COLO668 (cell line): ENCODE measurements at regions not wholly inside any gene's neighbourhood (a gene's known extent, or its start where the extent isn't known, plus 50 kb on each side); places are given as distances from the start of the nearest gene placed in this dataset.

Experiments used
- DNase-seq: peaks from one replicate; lab custom pipeline; 2025; ENCODE audit not compliant: unreplicated experiment; lab: John Stamatoyannopoulos, UW

- no peak for DNase-seq
Observed at GRCh38 chr1:104791030-104791429, 1041.3 kb downstream of the AMY1C start.

- DNase-seq, result no peak
Observed at GRCh38 chr1:104794035-104794434, 1044.3 kb downstream of the AMY1C start.

GRCh38 chr1:104795931-104796330, 1046.2 kb downstream of the AMY1C start:
- no peak for DNase-seq

- no peak for DNase-seq
Observed at GRCh38 chr1:104797982-104798381, 1048.3 kb downstream of the AMY1C start.

GRCh38 chr1:104801344-104801743, 1051.6 kb downstream of the AMY1C start:
- DNase-seq, result no peak

- DNase-seq, result no peak
Observed at GRCh38 chr1:104804147-104804546, 1054.4 kb downstream of the AMY1C start.

GRCh38 chr1:104807590-104807989, 1057.9 kb downstream of the AMY1C start:
- no peak for DNase-seq

- DNase-seq, result no peak
Observed at GRCh38 chr1:104825401-104825800, 1075.7 kb downstream of the AMY1C start.

GRCh38 chr1:104830534-104830933, 1080.8 kb downstream of the AMY1C start:
- no peak for DNase-seq

GRCh38 chr1:104852151-104852550, 1102.5 kb downstream of the AMY1C start:
- DNase-seq, result no peak

GRCh38 chr1:104853276-104853675, 1103.6 kb downstream of the AMY1C start:
- no peak for DNase-seq

- DNase-seq, result no peak
Observed at GRCh38 chr1:104854529-104854928, 1104.8 kb downstream of the AMY1C start.

- no peak for DNase-seq
Observed at GRCh38 chr1:104855550-104855949, 1105.9 kb downstream of the AMY1C start.

GRCh38 chr1:104856091-104856490, 1106.4 kb downstream of the AMY1C start:
- no peak for DNase-seq

GRCh38 chr1:104856518-104856917, 1106.8 kb downstream of the AMY1C start:
- no peak for DNase-seq

- no peak for DNase-seq
Observed at GRCh38 chr1:104868794-104869193, 1119.1 kb downstream of the AMY1C start.

GRCh38 chr1:104874044-104874443, 1124.3 kb downstream of the AMY1C start:
- DNase-seq, result no peak

GRCh38 chr1:104878203-104878909, 1128.7 kb downstream of the AMY1C start:
- DNase-seq, result no peak

GRCh38 chr1:104884939-104885338, 1135.2 kb downstream of the AMY1C start:
- no peak for DNase-seq

GRCh38 chr1:104905322-104905721, 1155.6 kb downstream of the AMY1C start:
- DNase-seq, result no peak

- no peak for DNase-seq
Observed at GRCh38 chr1:104906141-104906540, 1156.4 kb downstream of the AMY1C start.

- DNase-seq, result no peak
Observed at GRCh38 chr1:104919188-104919587, 1169.5 kb downstream of the AMY1C start.

GRCh38 chr1:104921525-104921924, 1171.8 kb downstream of the AMY1C start:
- DNase-seq, result no peak
